GM06990 (cell line): ENCODE measurements at regions not wholly inside any gene's neighbourhood (a gene's known extent, or its start where the extent isn't known, plus 50 kb on each side); places are given as distances from the start of the nearest gene placed in this dataset.

ENCODE experiments used
- DNase-seq: peaks from one replicate; pipeline ENCODE4 v3.0.0-alpha.2; 2011; ENCODE audit not compliant: insufficient read length; ENCODE audit errors: extremely low read depth
- H3K27me3 ChIP-seq: replicated peaks from 2 replicates; pipeline ENCODE4 v1.6.0; 2011; ENCODE audit warnings: low read length; ENCODE audit not compliant: control insufficient read depth, insufficient read depth
- H3K36me3 ChIP-seq: 2 replicates; pipeline ENCODE4 v1.5.1; 2011; ENCODE audit warnings: low read length; ENCODE audit not compliant: control insufficient read depth, insufficient read depth
- H3K4me3 ChIP-seq: replicated peaks from 2 replicates; pipeline ENCODE4 v1.5.1; 2011; ENCODE audit warnings: low read depth, mild to moderate bottlenecking, control low read depth, low read length
- TF ChIP-seq, protein P1 (sequence below): IDR thresholded peaks from 2 replicates; pipeline ENCODE4 v1.5.1; 2011; ENCODE audit warnings: low read length, control low read depth, mild to moderate bottlenecking, inconsistent platforms; ENCODE audit not compliant: insufficient read depth, poor library complexity, severe bottlenecking

DNA sequence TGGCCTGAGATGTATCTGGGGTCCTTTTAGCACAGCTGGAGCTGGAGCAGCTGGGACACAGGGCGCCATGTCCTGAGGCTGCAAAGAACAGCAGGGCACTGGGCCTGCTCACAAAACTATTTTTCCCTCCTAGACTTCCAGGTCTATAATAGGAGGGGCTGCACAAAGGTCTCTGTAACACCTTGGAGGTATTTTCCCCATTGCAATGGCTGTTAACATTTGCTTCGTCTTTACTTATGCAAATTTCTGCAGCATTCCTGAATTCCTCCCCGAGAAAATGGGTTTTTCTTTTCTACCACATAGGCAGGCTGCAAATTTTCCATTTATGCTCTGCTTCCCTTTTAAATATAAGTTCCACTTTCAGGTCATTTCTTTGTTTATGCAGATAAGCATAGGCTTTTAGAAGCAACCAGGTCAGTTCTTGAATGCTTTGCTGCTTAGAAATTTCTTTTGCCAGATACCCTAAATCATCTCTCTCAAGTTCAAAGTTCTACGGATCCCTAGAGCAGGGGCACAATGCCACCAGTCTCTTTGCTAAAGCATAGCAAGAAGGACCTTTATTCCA, 130.8 kb downstream of the PCSK1 start:
- TF ChIP-seq, protein P1, sequence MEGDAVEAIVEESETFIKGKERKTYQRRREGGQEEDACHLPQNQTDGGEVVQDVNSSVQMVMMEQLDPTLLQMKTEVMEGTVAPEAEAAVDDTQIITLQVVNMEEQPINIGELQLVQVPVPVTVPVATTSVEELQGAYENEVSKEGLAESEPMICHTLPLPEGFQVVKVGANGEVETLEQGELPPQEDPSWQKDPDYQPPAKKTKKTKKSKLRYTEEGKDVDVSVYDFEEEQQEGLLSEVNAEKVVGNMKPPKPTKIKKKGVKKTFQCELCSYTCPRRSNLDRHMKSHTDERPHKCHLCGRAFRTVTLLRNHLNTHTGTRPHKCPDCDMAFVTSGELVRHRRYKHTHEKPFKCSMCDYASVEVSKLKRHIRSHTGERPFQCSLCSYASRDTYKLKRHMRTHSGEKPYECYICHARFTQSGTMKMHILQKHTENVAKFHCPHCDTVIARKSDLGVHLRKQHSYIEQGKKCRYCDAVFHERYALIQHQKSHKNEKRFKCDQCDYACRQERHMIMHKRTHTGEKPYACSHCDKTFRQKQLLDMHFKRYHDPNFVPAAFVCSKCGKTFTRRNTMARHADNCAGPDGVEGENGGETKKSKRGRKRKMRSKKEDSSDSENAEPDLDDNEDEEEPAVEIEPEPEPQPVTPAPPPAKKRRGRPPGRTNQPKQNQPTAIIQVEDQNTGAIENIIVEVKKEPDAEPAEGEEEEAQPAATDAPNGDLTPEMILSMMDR, result no peak
- DNase-seq, result no peak
- Histone ChIP-seq H3K27me3 (no peaks in the 10 kb centered on the region), H3K36me3 (no peaks in the 10 kb centered on the region), H3K4me3 (no peak overlapping the region)

DNA sequence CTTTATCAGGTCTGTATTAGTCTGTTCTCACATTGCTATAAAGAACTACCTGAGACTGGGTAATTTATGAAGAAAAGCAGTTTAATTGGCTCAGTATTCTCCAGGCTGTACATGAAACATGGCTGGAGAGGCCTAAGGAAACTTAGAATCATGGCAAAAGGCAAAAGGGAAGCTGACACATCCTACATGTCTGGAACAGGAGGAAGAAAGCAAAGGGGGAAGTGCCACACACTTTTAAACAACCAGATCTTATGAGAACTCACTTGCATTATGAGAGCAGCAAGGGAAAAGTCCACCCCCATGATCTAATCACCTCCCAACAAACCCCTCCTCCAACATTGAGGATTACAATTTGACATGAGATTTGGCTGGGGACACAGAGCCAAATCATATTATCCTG, 132.1 kb downstream of the PCSK1 start:
- Histone ChIP-seq H3K27me3 (no peaks in the 10 kb centered on the region), H3K4me3 (no peak overlapping the region), H3K36me3 (no peaks in the 10 kb centered on the region)
- TF ChIP-seq, protein P1, result no peak
- no peak for DNase-seq

DNA sequence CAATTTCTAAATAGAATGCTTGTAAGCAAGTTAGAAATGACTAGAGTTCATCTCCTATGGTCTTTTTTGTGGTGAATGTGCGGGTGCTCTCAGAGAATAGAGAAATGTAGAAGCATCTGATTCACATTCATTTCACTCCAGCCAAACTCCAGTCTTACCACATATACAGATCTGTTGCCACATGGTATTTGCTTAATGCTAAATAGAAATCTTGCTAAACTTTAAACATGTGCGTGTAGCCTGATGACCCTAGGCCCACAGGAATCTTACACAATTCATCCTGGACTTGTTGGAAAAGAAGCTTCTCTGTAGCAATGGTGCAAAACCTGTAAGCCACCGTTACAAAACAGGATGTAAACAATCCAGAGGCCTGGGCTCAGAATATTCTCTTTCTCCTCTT, 135.2 kb downstream of the PCSK1 start:
- no peak for DNase-seq
- H3K4me3 ChIP-seq, result no peak overlapping the region
- H3K27me3 ChIP-seq, result no peaks in the 10 kb centered on the region
- no peaks in the 10 kb centered on the region for H3K36me3 ChIP-seq
- TF ChIP-seq, protein P1, result no peak

GRCh38 chr5:96297290-96297689, 135.8 kb downstream of the PCSK1 start:
- DNase-seq, result no peak
- H3K36me3 ChIP-seq, result no peaks in the 10 kb centered on the region
- H3K27me3 ChIP-seq, result no peaks in the 10 kb centered on the region
- TF ChIP-seq, protein P1, result no peak
- no peak overlapping the region for H3K4me3 ChIP-seq

DNA sequence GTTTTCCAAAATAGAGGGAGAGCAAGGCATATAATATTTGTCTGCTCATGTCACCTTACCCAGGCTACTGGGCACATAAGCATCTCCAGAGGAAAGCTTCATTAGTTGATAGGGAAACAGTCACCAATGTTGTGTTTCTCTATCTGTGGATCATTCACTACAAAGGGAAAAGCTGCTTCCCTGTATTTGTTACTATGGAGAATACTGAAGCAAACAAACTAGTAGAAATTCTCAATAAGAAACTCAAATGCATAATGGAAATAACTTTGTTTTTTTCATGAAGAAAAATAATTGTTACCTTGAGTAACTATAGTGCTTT, 138.2 kb downstream of the PCSK1 start:
- H3K4me3 ChIP-seq, result no peak overlapping the region
- no peak for DNase-seq
- no peaks in the 10 kb centered on the region for H3K27me3 ChIP-seq
- no peaks in the 10 kb centered on the region for H3K36me3 ChIP-seq
- TF ChIP-seq, protein P1, result no peak
